Neuronal stem cell (in vitro differentiated cells): ENCODE measurements at regions not wholly inside any gene's neighbourhood (a gene's known extent, or its start where the extent isn't known, plus 50 kb on each side); places are given as distances from the start of the nearest gene placed in this dataset.

Source experiments
- DNase-seq: peaks from one replicate; pipeline ENCODE4 v3.0.0-alpha.2; 2013; ENCODE audit warnings: low spot score
- H2AFZ ChIP-seq: one replicate; pipeline ENCODE4 v1.6.1; 2013; ENCODE audit warnings: mild to moderate bottlenecking, low read length, inconsistent platforms
- H2AK5ac ChIP-seq: 2 replicates; pipeline ENCODE4 v1.6.1; 2013; ENCODE audit warnings: low read depth, mild to moderate bottlenecking, inconsistent platforms, low read length, moderate library complexity, mixed read lengths
- H2BK120ac ChIP-seq: 2 replicates; pipeline ENCODE4 v1.6.1; 2013; ENCODE audit warnings: low read depth, mild to moderate bottlenecking, inconsistent platforms, low read length, moderate library complexity, mixed read lengths
- H2BK12ac ChIP-seq: one replicate; pipeline ENCODE4 v1.6.1; 2013; ENCODE audit warnings: low read length, inconsistent platforms
- H2BK15ac ChIP-seq: 2 replicates; pipeline ENCODE4 v1.6.1; 2013; ENCODE audit warnings: mild to moderate bottlenecking, low read length, inconsistent platforms, mixed read lengths
- H2BK5ac ChIP-seq: one replicate; pipeline ENCODE4 v1.6.1; 2013; ENCODE audit warnings: inconsistent platforms, mild to moderate bottlenecking, low read length, moderate library complexity
- H3K14ac ChIP-seq: one replicate; pipeline ENCODE4 v1.6.1; 2013; ENCODE audit warnings: low read length, inconsistent platforms
- H3K18ac ChIP-seq: 2 replicates; pipeline ENCODE4 v1.6.1; 2013; ENCODE audit warnings: low read length, inconsistent platforms
- H3K23ac ChIP-seq: 2 replicates; pipeline ENCODE4 v1.6.1; 2013; ENCODE audit warnings: low read depth, mild to moderate bottlenecking, mixed read lengths, low read length, inconsistent platforms; ENCODE audit not compliant: poor library complexity
- H3K27ac ChIP-seq: replicated peaks from 3 replicates; pipeline ENCODE4 v1.5.1; 2013; ENCODE audit warnings: low read length, inconsistent platforms
- H3K27me3 ChIP-seq, 3 experiments: 2 replicates each; pipeline ENCODE4 v1.6.1; 2013; ENCODE audit warnings: low read length in 3 of 3, mild to moderate bottlenecking in 2 of 3, inconsistent platforms in 1 of 3, low read depth in 1 of 3, mixed read lengths in 1 of 3, moderate library complexity in 1 of 3; ENCODE audit not compliant: control insufficient read depth in 3 of 3, insufficient read depth in 3 of 3
- H3K36me3 ChIP-seq, 2 donors: replicated peaks in 1 of 2; 2 replicates each; pipeline ENCODE4 v1.6.1; 2013; ENCODE audit warnings: low read length in 2 of 2; ENCODE audit not compliant: control insufficient read depth in 2 of 2, insufficient read depth in 2 of 2
- H3K4ac ChIP-seq: 2 replicates; pipeline ENCODE4 v1.6.1; 2013; ENCODE audit warnings: inconsistent platforms, mild to moderate bottlenecking, low read length, moderate library complexity
- H3K4me1 ChIP-seq, 2 donors: 1 replicate in 1 of 2; 2 replicates in 1 of 2; pipeline ENCODE4 v1.6.1; 2013; ENCODE audit warnings: low read length in 2 of 2, low read depth in 1 of 2; ENCODE audit not compliant: control insufficient read depth in 2 of 2, insufficient read depth in 1 of 2
- H3K4me2 ChIP-seq: one replicate; pipeline ENCODE4 v1.6.1; 2013; ENCODE audit warnings: mild to moderate bottlenecking, low read length, inconsistent platforms; ENCODE audit not compliant: insufficient read depth, poor library complexity, severe bottlenecking
- H3K4me3 ChIP-seq, 2 donors: 2 replicates each; pipeline ENCODE4 v1.5.1; 2013; ENCODE audit warnings: low read length in 2 of 2, mild to moderate bottlenecking in 2 of 2, inconsistent platforms in 1 of 2, moderate library complexity in 1 of 2
- H3K79me1 ChIP-seq: one replicate; pipeline ENCODE4 v1.6.1; 2013; ENCODE audit warnings: low read depth, mild to moderate bottlenecking, inconsistent platforms, low read length, moderate library complexity
- H3K9ac ChIP-seq: one replicate; pipeline ENCODE4 v1.6.1; 2013; ENCODE audit warnings: mild to moderate bottlenecking, low read depth, low read length, inconsistent platforms; ENCODE audit not compliant: poor library complexity
- H3K9me3 ChIP-seq, 2 donors: replicated peaks in 1 of 2; 2 replicates each; pipeline versions ENCODE3 to v1.6.1; 2013; ENCODE audit warnings: low read length in 2 of 2, mild to moderate bottlenecking in 2 of 2, inconsistent platforms in 1 of 2, low read depth in 1 of 2, mixed read lengths in 1 of 2, moderate library complexity in 1 of 2; ENCODE audit not compliant: control insufficient read depth in 2 of 2, insufficient read depth in 1 of 2
- H4K8ac ChIP-seq: one replicate; pipeline ENCODE4 v1.6.1; 2013; ENCODE audit warnings: low read depth, mild to moderate bottlenecking, inconsistent platforms, low read length, moderate library complexity
- H4K91ac ChIP-seq: one replicate; pipeline ENCODE4 v1.6.1; 2013; ENCODE audit warnings: low read length, low read depth, mild to moderate bottlenecking, inconsistent platforms; ENCODE audit not compliant: poor library complexity
- WGBS, 2 donors: extraction: QIAGEN DNeasy Blood & Tissue Kit; methylation state at CpG; one replicate each; pipeline ENCODE4 v1.1.7; 2013; ENCODE audit warnings: missing lambda C conversion rate in 2 of 2, mixed read lengths in 1 of 2; ENCODE audit not compliant: insufficient read length in 2 of 2, insufficient replicate concordance in 1 of 2; ENCODE audit errors: extremely low coverage in 2 of 2; 5-methylcytosine and 5-hydroxymethylcytosine counted together

DNA sequence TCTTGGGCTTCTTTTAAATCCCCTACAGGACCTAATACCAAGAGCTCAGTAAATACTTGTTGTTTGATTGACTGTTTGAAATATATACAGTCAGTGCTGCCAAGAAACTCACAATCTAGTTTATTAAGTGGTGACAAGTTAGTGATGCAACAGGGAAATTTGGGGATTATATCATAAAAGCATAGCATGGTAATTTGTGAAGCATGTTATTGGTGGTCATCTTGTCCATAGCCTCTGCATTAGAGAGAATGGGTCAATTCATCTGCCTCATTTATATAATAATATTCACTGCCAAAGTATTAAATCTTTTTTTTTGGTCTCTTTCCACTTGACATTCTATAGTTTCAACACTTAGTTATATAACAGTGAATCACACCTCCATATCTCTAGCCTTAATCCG lies 138.2 kb upstream of the SPAG17 start:
- Histone ChIP-seq H3K4me2 (no peak overlapping the region), H3K9ac (no peak overlapping the region), H2BK15ac (no peak overlapping the region), H4K8ac (no peak overlapping the region), H3K14ac (no peak overlapping the region), H3K4me1 (no peaks in the 10 kb centered on the region), H2AK5ac (no peak overlapping the region), H3K79me1 (no peaks in the 10 kb centered on the region), H3K9me3 (no peaks in the 10 kb centered on the region), H3K4me3 (no peak overlapping the region), H3K18ac (no peak overlapping the region), H3K23ac (no peak overlapping the region), H2AFZ (no peak overlapping the region), H3K36me3 (no peaks in the 10 kb centered on the region), H4K91ac (no peak overlapping the region), H2BK12ac (no peak overlapping the region), H2BK120ac (no peak overlapping the region), H3K27me3 (no peaks in the 10 kb centered on the region), H3K27ac (no peak overlapping the region), H2BK5ac (no peak overlapping the region), H3K4ac (no peak overlapping the region)
- no CpG with 5 or more reads among the region's 1 CpG for WGBS, 2 donors
- DNase-seq, result no peak

DNA sequence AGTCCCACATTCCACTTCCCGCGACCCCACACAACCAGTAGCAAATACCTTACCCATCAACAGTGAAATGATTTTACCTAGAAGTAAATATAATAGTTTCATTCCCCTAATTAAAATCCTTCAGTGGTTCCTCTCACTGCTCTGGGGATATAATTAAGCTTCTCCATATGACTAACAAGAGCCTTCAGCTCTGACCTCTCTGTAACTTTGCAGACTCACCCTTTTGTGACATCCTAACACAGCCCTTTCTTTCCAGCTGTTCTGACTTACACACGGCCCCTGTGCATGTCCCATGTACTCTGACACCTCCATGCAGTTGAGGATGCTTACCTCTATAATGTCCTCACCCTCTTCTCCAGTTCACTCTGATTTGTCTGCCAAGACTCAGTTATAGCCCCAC lies 137.3 kb upstream of the SPAG17 start:
- H3K18ac ChIP-seq, result no peak overlapping the region
- WGBS, 2 donors, result no CpG with 5 or more reads among the region's 3 CpGs

DNA sequence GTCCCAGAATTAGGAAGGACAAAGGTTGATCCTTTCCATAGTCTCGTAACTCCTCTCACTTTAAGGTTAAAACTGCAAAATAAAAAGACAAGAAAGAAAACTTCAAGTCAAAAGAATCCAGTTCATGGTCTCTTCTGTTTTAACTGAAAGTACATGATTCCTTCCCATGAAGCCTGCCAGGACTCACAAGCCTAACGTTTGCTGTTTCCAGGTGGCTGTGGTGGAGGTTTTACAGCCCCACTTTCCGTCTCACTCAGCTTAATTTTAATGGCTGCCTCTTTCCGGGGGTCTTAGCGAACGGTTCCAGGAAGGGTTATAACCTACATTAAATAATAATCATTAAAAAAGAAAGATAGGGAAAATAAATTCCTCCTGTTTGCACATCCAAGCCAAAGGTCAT lies 136.8 kb upstream of the SPAG17 start:
- Histone ChIP-seq H3K4me2 (no peak overlapping the region), H3K18ac (no peak overlapping the region), H3K4me3 (no peak overlapping the region), H3K9ac (no peak overlapping the region), H4K91ac (no peak overlapping the region), H2BK5ac (no peak overlapping the region), H3K36me3 (no peaks in the 10 kb centered on the region), H2BK15ac (no peak overlapping the region), H4K8ac (no peak overlapping the region), H3K4me1 (no peaks in the 10 kb centered on the region), H3K27ac (no peak overlapping the region), H2BK12ac (no peak overlapping the region), H2BK120ac (no peak overlapping the region), H3K27me3 (no peaks in the 10 kb centered on the region), H2AK5ac (no peak overlapping the region), H3K9me3 (no peaks in the 10 kb centered on the region), H3K4ac (no peak overlapping the region), H3K79me1 (no peaks in the 10 kb centered on the region), H3K14ac (no peak overlapping the region), H2AFZ (no peak overlapping the region), H3K23ac (no peak overlapping the region)
- no peak for DNase-seq
- WGBS, 2 donors, result no CpG with 5 or more reads among the region's 6 CpGs

More for the DNA sequence above, 137.3 kb upstream of the SPAG17 start:
- Histone ChIP-seq H2BK120ac (no peak overlapping the region), H4K8ac (no peak overlapping the region), H4K91ac (no peak overlapping the region), H2BK5ac (no peak overlapping the region), H3K79me1 (no peaks in the 10 kb centered on the region), H3K4me3 (no peak overlapping the region), H3K4me1 (no peaks in the 10 kb centered on the region), H3K27ac (no peak overlapping the region), H3K9ac (no peak overlapping the region), H2BK12ac (no peak overlapping the region), H2AK5ac (no peak overlapping the region), H3K4ac (no peak overlapping the region), H3K36me3 (no peaks in the 10 kb centered on the region), H3K14ac (no peak overlapping the region), H3K4me2 (no peak overlapping the region), H3K9me3 (no peaks in the 10 kb centered on the region), H3K27me3 (no peaks in the 10 kb centered on the region), H2BK15ac (no peak overlapping the region), H2AFZ (no peak overlapping the region), H3K23ac (no peak overlapping the region)
- no peak for DNase-seq

DNA sequence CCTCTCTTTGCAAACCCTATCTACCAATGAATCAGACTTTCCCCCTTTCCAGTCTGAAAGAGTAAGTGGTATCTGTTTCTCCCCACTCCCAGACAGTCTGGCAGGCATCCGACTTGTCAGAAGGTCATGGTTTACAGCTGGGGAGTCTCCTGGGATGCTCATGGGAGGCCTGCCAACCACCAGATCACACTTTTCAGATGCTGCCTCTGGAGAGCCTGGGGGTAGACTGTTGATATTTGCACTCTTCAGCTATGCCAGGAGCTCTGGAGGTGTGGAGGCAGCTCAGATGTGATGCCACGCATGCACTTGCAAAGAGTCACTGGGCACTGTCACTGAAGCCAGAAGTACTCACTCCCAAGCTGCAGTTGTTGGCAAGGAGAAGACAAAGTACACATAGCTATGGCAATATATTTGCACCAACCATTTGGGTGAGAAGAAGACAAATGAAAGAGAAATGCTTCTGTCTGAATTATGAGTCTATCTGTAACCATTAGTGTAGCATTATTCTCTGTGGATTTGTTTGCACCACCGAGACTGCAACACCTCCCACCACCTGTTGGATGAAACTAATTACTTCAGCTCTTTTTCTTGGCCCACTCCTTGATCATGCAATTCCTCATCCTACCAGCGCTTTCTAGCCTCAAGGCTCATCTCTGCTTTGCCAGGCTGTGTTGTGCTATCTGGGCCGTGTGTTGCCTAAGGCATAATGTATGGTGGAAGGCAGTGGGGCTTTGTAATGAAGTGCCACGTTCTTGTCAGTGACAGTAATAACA lies 133.0 kb upstream of the SPAG17 start:
- Histone ChIP-seq H2AK5ac (no peak overlapping the region), H2AFZ (no peak overlapping the region), H4K91ac (no peak overlapping the region), H2BK15ac (no peak overlapping the region), H2BK12ac (no peak overlapping the region), H4K8ac (no peak overlapping the region), H2BK120ac (no peak overlapping the region), H3K9me3 (no peaks in the 10 kb centered on the region), H3K23ac (no peak overlapping the region), H3K9ac (no peak overlapping the region), H3K4ac (no peak overlapping the region), H3K4me1 (no peaks in the 10 kb centered on the region), H3K36me3 (no peaks in the 10 kb centered on the region), H3K27ac (no peak overlapping the region), H3K18ac (no peak overlapping the region), H2BK5ac (no peak overlapping the region), H3K4me3 (no peak overlapping the region), H3K14ac (no peak overlapping the region), H3K79me1 (no peaks in the 10 kb centered on the region), H3K27me3 (no peaks in the 10 kb centered on the region), H3K4me2 (no peak overlapping the region)
- WGBS, 2 donors, result no CpG with 5 or more reads among the region's 6 CpGs
- DNase-seq, result no peak
